Endodermal cell (in vitro differentiated cells): ENCODE measurements at regions not wholly inside any gene's neighbourhood (a gene's known extent, or its start where the extent isn't known, plus 50 kb on each side); places are given as distances from the start of the nearest gene placed in this dataset.

Source experiments
- DNase-seq: peaks from one replicate; pipeline ENCODE4 v3.0.0-alpha.2; 2017
- H3K27ac ChIP-seq: 2 replicates; pipeline ENCODE4 v1.5.1; 2013; ENCODE audit warnings: mild to moderate bottlenecking, low read depth, low read length, moderate library complexity
- H3K27me3 ChIP-seq: 2 replicates; pipeline ENCODE4 v1.6.1; 2013; ENCODE audit warnings: mild to moderate bottlenecking, low read length, moderate library complexity; ENCODE audit not compliant: insufficient read depth, control insufficient read depth, poor library complexity, severe bottlenecking
- H3K36me3 ChIP-seq: 2 replicates; pipeline ENCODE4 v1.7.0; 2013; ENCODE audit warnings: mild to moderate bottlenecking, low read length, moderate library complexity; ENCODE audit not compliant: control insufficient read depth, insufficient read depth
- H3K4me1 ChIP-seq: one replicate; pipeline ENCODE4 v1.7.0; 2013; ENCODE audit warnings: low read length; ENCODE audit not compliant: control insufficient read depth, insufficient read depth
- H3K4me3 ChIP-seq: 2 replicates; pipeline ENCODE4 v1.5.1; 2013; ENCODE audit warnings: mild to moderate bottlenecking, low read length, moderate library complexity
- H3K9ac ChIP-seq: 2 replicates; pipeline ENCODE4 v1.6.1; 2013; ENCODE audit warnings: mild to moderate bottlenecking, low read length, moderate library complexity; ENCODE audit not compliant: poor library complexity, severe bottlenecking; ENCODE audit errors: extremely low read depth
- H3K9me3 ChIP-seq: 2 replicates; pipeline ENCODE4 v1.6.1; 2013; ENCODE audit warnings: mild to moderate bottlenecking, low read length, moderate library complexity; ENCODE audit not compliant: control insufficient read depth
- H3K27ac Mint-ChIP-seq: 2 replicates; pipeline ENCODE4 v1.8.0; 2020; ENCODE audit warnings: mixed read lengths
- H3K27me3 Mint-ChIP-seq: 2 replicates; pipeline ENCODE4 v1.8.0; 2021; ENCODE audit warnings: mild to moderate bottlenecking, mixed read lengths; ENCODE audit not compliant: insufficient read depth
- H3K36me3 Mint-ChIP-seq: 2 replicates; pipeline ENCODE4 v1.8.0; 2020; ENCODE audit warnings: low read depth, mixed read lengths
- H3K4me1 Mint-ChIP-seq: 2 replicates; pipeline ENCODE4 v1.8.0; 2020; ENCODE audit warnings: mixed read lengths
- H3K4me3 Mint-ChIP-seq: 2 replicates; pipeline ENCODE4 v1.8.0; 2020; ENCODE audit warnings: mild to moderate bottlenecking, moderate library complexity, mixed read lengths
- H3K9me3 Mint-ChIP-seq: 2 replicates; pipeline ENCODE4 v1.8.0; 2020; ENCODE audit warnings: mild to moderate bottlenecking, mixed read lengths
- WGBS, 2 experiments: methylation state at CpG; one replicate each; pipeline versions ENCODE4 v1.1.5 to v1.1.7; 2013; ENCODE audit warnings: missing lambda C conversion rate in 2 of 2, mixed read lengths in 1 of 2; ENCODE audit not compliant: insufficient coverage in 1 of 2, insufficient read length in 1 of 2; 5-methylcytosine and 5-hydroxymethylcytosine counted together
- TF ChIP-seq, protein P1 (sequence below): fragments of 200-600 bp; sonication (generic); conservative IDR thresholded peaks from 2 replicates; pipeline ENCODE4 v1.5.0; 2021; ENCODE audit warnings: antibody characterized with exemption, mild to moderate bottlenecking

DNA sequence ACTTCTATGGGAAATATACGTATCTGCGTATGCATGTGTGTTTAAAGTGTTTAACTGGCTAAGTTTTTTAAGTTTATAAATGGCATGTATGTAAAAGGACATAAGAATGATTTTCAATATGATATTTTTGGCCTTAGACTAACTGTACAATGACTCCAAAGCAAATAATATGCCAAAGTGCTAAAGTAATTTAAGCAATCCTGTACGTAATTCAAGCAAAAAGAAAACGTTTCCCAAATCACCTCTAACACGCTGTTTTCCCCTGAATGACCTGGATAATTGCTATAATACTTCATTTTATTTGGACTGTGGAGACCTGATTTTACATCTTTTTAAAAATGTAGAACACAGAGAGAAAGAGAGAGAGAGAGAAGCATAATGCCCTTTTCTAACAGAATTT, 183.0 kb upstream of the HAND2 start:
- Histone ChIP-seq H3K9me3 (peaks cover 3% of the 10 kb centered on the region), H3K4me3 (no peak overlapping the region), H3K36me3 (no peaks in the 10 kb centered on the region), H3K4me1 (no peaks in the 10 kb centered on the region), H3K27me3 (no peaks in the 10 kb centered on the region), H3K9ac (no peak overlapping the region), H3K27ac (no peak overlapping the region)
- Mint-ChIP-seq H3K9me3 (peaks cover 14% of the 10 kb centered on the region), H3K27ac (no peak overlapping the region), H3K4me3 (no peak overlapping the region), H3K4me1 (peaks cover 10% of the 10 kb centered on the region), H3K27me3 (no peaks in the 10 kb centered on the region), H3K36me3 (no peaks in the 10 kb centered on the region)
- TF ChIP-seq, protein P1, sequence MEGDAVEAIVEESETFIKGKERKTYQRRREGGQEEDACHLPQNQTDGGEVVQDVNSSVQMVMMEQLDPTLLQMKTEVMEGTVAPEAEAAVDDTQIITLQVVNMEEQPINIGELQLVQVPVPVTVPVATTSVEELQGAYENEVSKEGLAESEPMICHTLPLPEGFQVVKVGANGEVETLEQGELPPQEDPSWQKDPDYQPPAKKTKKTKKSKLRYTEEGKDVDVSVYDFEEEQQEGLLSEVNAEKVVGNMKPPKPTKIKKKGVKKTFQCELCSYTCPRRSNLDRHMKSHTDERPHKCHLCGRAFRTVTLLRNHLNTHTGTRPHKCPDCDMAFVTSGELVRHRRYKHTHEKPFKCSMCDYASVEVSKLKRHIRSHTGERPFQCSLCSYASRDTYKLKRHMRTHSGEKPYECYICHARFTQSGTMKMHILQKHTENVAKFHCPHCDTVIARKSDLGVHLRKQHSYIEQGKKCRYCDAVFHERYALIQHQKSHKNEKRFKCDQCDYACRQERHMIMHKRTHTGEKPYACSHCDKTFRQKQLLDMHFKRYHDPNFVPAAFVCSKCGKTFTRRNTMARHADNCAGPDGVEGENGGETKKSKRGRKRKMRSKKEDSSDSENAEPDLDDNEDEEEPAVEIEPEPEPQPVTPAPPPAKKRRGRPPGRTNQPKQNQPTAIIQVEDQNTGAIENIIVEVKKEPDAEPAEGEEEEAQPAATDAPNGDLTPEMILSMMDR = no peak
- DNase-seq = no peak
- WGBS, 2 experiments = 92 to 97% methylated on average over 5 of the region's 5 CpGs

DNA sequence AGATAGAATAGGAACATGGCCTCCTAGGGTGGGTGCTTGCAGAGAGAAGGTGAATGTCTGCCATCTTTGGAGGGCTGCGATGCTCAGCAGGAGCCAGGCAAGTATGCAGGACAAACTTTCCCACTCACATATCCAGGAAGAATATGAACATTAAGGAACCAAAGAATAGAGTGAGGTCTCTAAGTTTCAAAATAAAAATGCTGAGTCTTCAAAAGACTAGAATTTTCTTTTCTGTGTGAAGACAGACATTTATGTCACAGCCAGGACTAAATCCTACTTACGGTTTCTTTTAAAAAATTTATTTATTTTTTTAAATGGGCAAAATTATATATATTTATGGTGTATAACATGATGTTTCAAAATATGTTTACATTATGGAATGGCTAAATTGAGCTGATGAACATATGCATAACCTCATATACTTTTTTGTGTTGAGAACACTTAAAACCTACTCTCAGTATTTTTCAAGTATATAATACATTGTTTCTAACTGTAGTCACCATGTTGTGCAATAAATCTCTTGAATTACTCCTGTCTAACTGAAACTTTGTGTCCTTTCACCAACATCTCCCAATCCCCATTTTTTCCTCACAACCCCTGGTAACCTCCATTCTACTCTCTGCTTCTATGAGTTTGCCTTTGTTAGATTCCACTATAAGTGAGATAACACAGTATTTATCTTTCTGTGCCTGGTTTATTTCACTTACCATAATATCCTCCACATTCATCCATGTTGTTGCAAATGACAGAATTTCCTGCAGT, 177.8 kb upstream of the HAND2 start:
- H3K9me3 ChIP-seq = no peaks in the 10 kb centered on the region
- no peak overlapping the region for H3K27ac ChIP-seq
- H3K4me1 Mint-ChIP-seq = no peaks in the 10 kb centered on the region
- H3K9ac ChIP-seq = no peak overlapping the region
- H3K27ac Mint-ChIP-seq = no peak overlapping the region
- TF ChIP-seq, protein P1 = no peak
- H3K9me3 Mint-ChIP-seq = no peaks in the 10 kb centered on the region
- WGBS, 2 experiments = no CpG with 5 or more reads among the region's 2 CpGs
- H3K27me3 Mint-ChIP-seq = no peaks in the 10 kb centered on the region
- no peak overlapping the region for H3K4me3 ChIP-seq
- H3K36me3 ChIP-seq = no peaks in the 10 kb centered on the region
- no peaks in the 10 kb centered on the region for H3K4me1 ChIP-seq
- no peaks in the 10 kb centered on the region for H3K36me3 Mint-ChIP-seq
- H3K27me3 ChIP-seq = no peaks in the 10 kb centered on the region
- no peak overlapping the region for H3K4me3 Mint-ChIP-seq
- no peak for DNase-seq

DNA sequence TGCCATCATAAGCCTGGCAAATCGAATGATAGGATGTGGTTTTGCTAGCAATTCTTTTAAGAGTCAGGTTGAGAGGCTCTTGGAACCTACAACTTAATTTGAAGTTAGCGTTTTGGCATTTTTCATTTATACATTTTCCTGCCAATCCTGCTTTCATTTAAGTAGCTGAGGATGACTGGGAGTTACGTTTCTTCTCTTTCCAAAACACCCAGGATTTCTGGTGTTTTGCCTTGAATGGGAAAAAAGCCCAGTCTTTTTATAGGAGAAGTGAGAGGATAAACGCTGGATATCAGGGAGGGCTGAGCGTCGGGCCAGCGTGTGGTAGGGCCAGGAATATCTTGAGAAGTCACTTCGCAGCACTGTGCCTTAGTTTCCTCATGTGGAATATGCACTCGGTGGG, 174.2 kb upstream of the HAND2 start:
- Histone ChIP-seq H3K4me3 (no peak overlapping the region), H3K27ac (no peak overlapping the region)
- no peaks in the 10 kb centered on the region for H3K9me3 Mint-ChIP-seq

More for the DNA sequence above, 174.2 kb upstream of the HAND2 start:
- H3K4me1 Mint-ChIP-seq = no peaks in the 10 kb centered on the region
- no peaks in the 10 kb centered on the region for H3K27me3 Mint-ChIP-seq
- Histone ChIP-seq H3K9me3 (no peaks in the 10 kb centered on the region), H3K36me3 (no peaks in the 10 kb centered on the region), H3K27me3 (no peaks in the 10 kb centered on the region), H3K4me1 (no peaks in the 10 kb centered on the region), H3K9ac (no peak overlapping the region)
- DNase-seq = no peak
- no peaks in the 10 kb centered on the region for H3K36me3 Mint-ChIP-seq
- TF ChIP-seq, protein P1 = no peak
- H3K4me3 Mint-ChIP-seq = no peak overlapping the region
- H3K27ac Mint-ChIP-seq = no peak overlapping the region
- 90% methylated on average over 7 to 9 of the region's 9 CpGs for WGBS, 2 experiments
